ENCODE measurements at regions not wholly inside any gene's neighbourhood (a gene's known extent, or its start where the extent isn't known, plus 50 kb on each side); places are given as distances from the start of the nearest gene placed in this dataset.

- no peak for TF ChIP-seq ZNF148 (tag by site-specific recombination; IDR thresholded peaks at IDR 0.05; ENCODE audit: borderline replicate concordance)
Observed at GRCh38 chr14:29056041-29056566, 289.5 kb downstream of the FOXG1 start (continued).

GRCh38 chr14:29061702-29062101 lies 295.1 kb downstream of the FOXG1 start:
- H3K27ac ChIP-seq (ENCODE audit: extremely low read depth, low read depth, low read length) = no peak overlapping the region
- TF ChIP-seq ZNF473 (tag by site-specific recombination; IDR thresholded peaks at IDR 0.05) = no peak
- no peak for TF ChIP-seq ZNF335 (tag by site-specific recombination; conservative IDR thresholded peaks at IDR 0.05)
- no peak for TF ChIP-seq ZNF626 (tag by site-specific recombination; IDR thresholded peaks at IDR 0.05)
- TF ChIP-seq SCRT2 (tag by site-specific recombination; IDR thresholded peaks at IDR 0.05) = no peak
- TF ChIP-seq PBX3 (CRISPR knock-in tag; IDR thresholded peaks at IDR 0.05) = no peak
- TF ChIP-seq ZNF223 (tag by site-specific recombination; IDR thresholded peaks at IDR 0.05) = no peak
- TF ChIP-seq ZNF518A (tag by site-specific recombination; conservative IDR thresholded peaks at IDR 0.05; ENCODE audit: low read depth) = no peak
- no peak for TF ChIP-seq RBAK (tag by site-specific recombination; IDR thresholded peaks at IDR 0.05)
- no peak for TF ChIP-seq ZSCAN23 (tag by site-specific recombination; IDR thresholded peaks at IDR 0.05)
- TF ChIP-seq ZNF555 (tag by site-specific recombination; conservative IDR thresholded peaks at IDR 0.05) = no peak
- no peak for TF ChIP-seq ZNF26 (tag by site-specific recombination; IDR thresholded peaks at IDR 0.05)
- no peak for TF ChIP-seq ZNF600 (tag by site-specific recombination; IDR thresholded peaks at IDR 0.05)
- no peak overlapping the region for H3K4me3 ChIP-seq (ENCODE audit: low read depth, low read length)
- H3K4me1 ChIP-seq (ENCODE audit: control insufficient read depth, insufficient read depth, low read length) = no peaks in the 10 kb centered on the region
- no peaks in the 10 kb centered on the region for H3K36me3 ChIP-seq (ENCODE audit: control insufficient read depth in 2 of 2, insufficient read depth in 1 of 2, low read length in 2 of 2)
- ChIA-PET CTCF (interaction anchor here (0.6 kb wide), 2 partner anchors 9 to 370 kb away, joined by 3 read pairs; no protein-coding TSS in a partner anchor), POLR2A (no interaction called here)
- H3K9me3 ChIP-seq (ENCODE audit: control insufficient read depth, insufficient read depth, low read depth, low read length) = no peaks in the 10 kb centered on the region

- Histone ChIP-seq H3K36me3 (ENCODE audit: control insufficient read depth in 2 of 2, insufficient read depth in 1 of 2, low read length in 2 of 2) (no peaks in the 10 kb centered on the region), H3K4me1 (ENCODE audit: control insufficient read depth, insufficient read depth, low read length) (no peaks in the 10 kb centered on the region), H3K4me3 (ENCODE audit: low read depth, low read length) (no peak overlapping the region), H3K9me3 (ENCODE audit: control insufficient read depth, insufficient read depth, low read depth, low read length) (no peaks in the 10 kb centered on the region), H3K27ac (ENCODE audit: extremely low read depth, low read depth, low read length) (no peak overlapping the region)
- POLR2A ChIA-PET = no interaction called here
- CTCF ChIA-PET = interaction anchor here (0.6 kb wide), 1 partner anchor 8 kb away, joined by 3 read pairs; no protein-coding TSS in a partner anchor
- TF ChIP-seq PBX3 (CRISPR knock-in tag; IDR thresholded peaks at IDR 0.05) (no peak), ZBTB7A (tag by site-specific recombination; IDR thresholded peaks at IDR 0.05; ENCODE audit: low read depth) (no peak), ZNF214 (tag by site-specific recombination; IDR thresholded peaks at IDR 0.05; ENCODE audit: borderline replicate concordance) (no peak), ZNF114 (tag by site-specific recombination; IDR thresholded peaks at IDR 0.05) (no peak), ZFP37 (tag by site-specific recombination; IDR thresholded peaks at IDR 0.05) (no peak), ZNF311 (tag by site-specific recombination; IDR thresholded peaks at IDR 0.05; ENCODE audit: borderline replicate concordance) (no peak), ZNF426 (tag by site-specific recombination; IDR thresholded peaks at IDR 0.05) (no peak), KLF17 (tag by site-specific recombination; IDR thresholded peaks at IDR 0.05) (no peak), ZNF169 (tag by site-specific recombination; IDR thresholded peaks at IDR 0.05) (no peak)
Observed at GRCh38 chr14:29062466-29062865, 295.9 kb downstream of the FOXG1 start.
